Gastroesophageal sphincter (tissue), 4 donors: ENCODE measurements at regions not wholly inside any gene's neighbourhood (a gene's known extent, or its start where the extent isn't known, plus 50 kb on each side); places are given as distances from the start of the nearest gene placed in this dataset.

Experiments
- ATAC-seq: fragments of 150-250 bp; one replicate; pipeline ENCODE4 v1.9.1; 2016; ENCODE audit warnings: mild to moderate bottlenecking, moderate library complexity
- H3K27ac ChIP-seq, 4 donors: fragments of 200-600 bp; sonication (generic) in 3 of 4; 1 replicate in 3 of 4; 2 replicates in 1 of 4; pipeline ENCODE4 v1.5.1; 2016 to 2019
- H3K27me3 ChIP-seq: fragments of 200-600 bp; sonication (generic); one replicate; pipeline ENCODE4 v1.5.1; 2019
- H3K36me3 ChIP-seq, 2 donors: fragments of 200-600 bp; sonication (generic); one replicate each; pipeline ENCODE4 v1.5.1; 2019; ENCODE audit warnings: control low read depth in 1 of 2
- H3K4me1 ChIP-seq, 3 donors: fragments of 200-600 bp; sonication (generic); 1 replicate in 2 of 3; 2 replicates in 1 of 3; pipeline ENCODE4 v1.5.1; 2016 to 2019; ENCODE audit warnings: control low read depth in 2 of 3
- H3K4me3 ChIP-seq, 2 donors: fragments of 200-600 bp; sonication (generic); one replicate each; pipeline ENCODE4 v1.5.1; 2019; ENCODE audit warnings: mild to moderate bottlenecking in 1 of 2, moderate library complexity in 1 of 2
- H3K9me3 ChIP-seq, 3 donors: fragments of 200-600 bp; sonication (generic); one replicate each; pipeline ENCODE4 v1.5.1; 2017 to 2019; ENCODE audit warnings: control low read depth in 2 of 3
- CTCF ChIP-seq, 4 experiments: fragments of 200-600 bp in 2 of 4; fragments of 450-650 bp in 2 of 4; sonication (generic) in 1 of 4; IDR thresholded peaks; one replicate each; pipeline ENCODE4 v1.5.1; 2017 to 2019; ENCODE audit warnings: antibody characterized with exemption in 4 of 4, mild to moderate bottlenecking in 2 of 4, moderate library complexity in 2 of 4
- EP300 ChIP-seq: sonication (generic); formaldehyde crosslinking; IDR thresholded peaks from one replicate; pipeline ENCODE4 v1.6.1; 2017; ENCODE audit warnings: antibody characterized with exemption, mild to moderate bottlenecking
- POLR2A ChIP-seq, 2 donors: fragments of 450-650 bp; IDR thresholded peaks; one replicate each; pipeline ENCODE4 v1.6.1; 2017; ENCODE audit warnings: antibody characterized with exemption in 2 of 2, mild to moderate bottlenecking in 2 of 2, moderate library complexity in 1 of 2
- POLR2AphosphoS5 ChIP-seq: sonication (generic); formaldehyde crosslinking; IDR thresholded peaks from one replicate; pipeline ENCODE4 v1.6.1; 2017; ENCODE audit warnings: antibody characterized with exemption
- WGBS, 2 donors: methylation state at CpG; one replicate each; pipeline ENCODE4 v1.1.5; 2018; ENCODE audit warnings: low coverage in 1 of 2; 5-methylcytosine and 5-hydroxymethylcytosine counted together

- no peak overlapping the region for H3K4me3 ChIP-seq
- WGBS, 2 donors: 75 to 90% methylated on average over 2 of the region's 7 CpGs
- H3K9me3 ChIP-seq: no peaks in the 10 kb centered on the region
- TF ChIP-seq POLR2A (IDR thresholded peaks at IDR 0.05): no peak
- no peak for TF ChIP-seq POLR2AphosphoS5
- TF ChIP-seq CTCF (IDR thresholded peaks at IDR 0.05): no peak
- no peak for TF ChIP-seq EP300
- no peaks in the 10 kb centered on the region for H3K27me3 ChIP-seq
- H3K4me1 ChIP-seq: no peaks in the 10 kb centered on the region
- H3K36me3 ChIP-seq: no peaks in the 10 kb centered on the region
- no peak overlapping the region for H3K27ac ChIP-seq
- no peak for ATAC-seq
These were observed 1310.9 kb upstream of the TMEFF2 start for GRCh38 chr2:193505620-193506019.

GRCh38 chr2:193502363-193503035, 1307.8 kb upstream of the TMEFF2 start:
- Histone ChIP-seq H3K9me3 (no peaks in the 10 kb centered on the region), H3K27ac (no peak overlapping the region), H3K36me3 (no peaks in the 10 kb centered on the region), H3K4me3 (no peak overlapping the region), H3K4me1 (no peaks in the 10 kb centered on the region), H3K27me3 (no peaks in the 10 kb centered on the region)
- TF ChIP-seq CTCF (IDR thresholded peaks at IDR 0.05): no peak
- TF ChIP-seq POLR2AphosphoS5: no peak
- TF ChIP-seq POLR2A (IDR thresholded peaks at IDR 0.05): no peak
- TF ChIP-seq EP300: no peak
- WGBS, 2 donors: no CpG with 5 or more reads among the region's 42 CpGs
- no peak for ATAC-seq

- Histone ChIP-seq H3K4me1 (no peaks in the 10 kb centered on the region), H3K36me3 (no peaks in the 10 kb centered on the region), H3K9me3 (no peaks in the 10 kb centered on the region), H3K27me3 (no peaks in the 10 kb centered on the region), H3K27ac (no peak overlapping the region), H3K4me3 (no peak overlapping the region)
- no peak for ATAC-seq
- no peak for TF ChIP-seq CTCF (IDR thresholded peaks at IDR 0.05)
- TF ChIP-seq POLR2A (IDR thresholded peaks at IDR 0.05): no peak
- no peak for TF ChIP-seq EP300
- TF ChIP-seq POLR2AphosphoS5: no peak
- 42 to 61% methylated on average over 2 of the region's 2 CpGs for WGBS, 2 donors
These were observed 1302.1 kb upstream of the TMEFF2 start for GRCh38 chr2:193496786-193497185.

GRCh38 chr2:193482557-193482956, 1287.8 kb upstream of the TMEFF2 start:
- TF ChIP-seq POLR2AphosphoS5: no peak
- no peak for TF ChIP-seq EP300
- no peak for TF ChIP-seq CTCF (IDR thresholded peaks at IDR 0.05)
- TF ChIP-seq POLR2A (IDR thresholded peaks at IDR 0.05): no peak
- ATAC-seq: no peak
- 87 to 96% methylated on average over 3 of the region's 3 CpGs for WGBS, 2 donors
- no peaks in the 10 kb centered on the region for H3K36me3 ChIP-seq
- no peak overlapping the region for H3K27ac ChIP-seq
- H3K4me1 ChIP-seq: no peaks in the 10 kb centered on the region
- H3K9me3 ChIP-seq: no peaks in the 10 kb centered on the region
- no peak overlapping the region for H3K4me3 ChIP-seq
- H3K27me3 ChIP-seq: no peaks in the 10 kb centered on the region

GRCh38 chr2:193480187-193480586, 1285.5 kb upstream of the TMEFF2 start:
- ATAC-seq: no peak
- no peaks in the 10 kb centered on the region for H3K4me1 ChIP-seq
- WGBS, 2 donors: 64% methylated on average over 1 of the region's 1 CpG; no CpG with 5 or more reads in 1 of the 2 donors
- H3K36me3 ChIP-seq: no peaks in the 10 kb centered on the region
- H3K27ac ChIP-seq: no peak overlapping the region
- no peak overlapping the region for H3K4me3 ChIP-seq
- H3K9me3 ChIP-seq: no peaks in the 10 kb centered on the region
- TF ChIP-seq POLR2AphosphoS5: no peak
- no peak for TF ChIP-seq POLR2A (IDR thresholded peaks at IDR 0.05)
- no peak for TF ChIP-seq EP300
- TF ChIP-seq CTCF (IDR thresholded peaks at IDR 0.05): no peak
- no peaks in the 10 kb centered on the region for H3K27me3 ChIP-seq
